GM12872 (cell line): ENCODE measurements at regions not wholly inside any gene's neighbourhood (a gene's known extent, or its start where the extent isn't known, plus 50 kb on each side); places are given as distances from the start of the nearest gene placed in this dataset.

Experiments used
- TF ChIP-seq, protein P1 (sequence below): IDR thresholded peaks from 3 replicates; pipeline ENCODE4 v1.5.1; 2011; ENCODE audit warnings: low read depth, mild to moderate bottlenecking, low read length, moderate library complexity; ENCODE audit not compliant: insufficient read depth

- TF ChIP-seq, protein P1, sequence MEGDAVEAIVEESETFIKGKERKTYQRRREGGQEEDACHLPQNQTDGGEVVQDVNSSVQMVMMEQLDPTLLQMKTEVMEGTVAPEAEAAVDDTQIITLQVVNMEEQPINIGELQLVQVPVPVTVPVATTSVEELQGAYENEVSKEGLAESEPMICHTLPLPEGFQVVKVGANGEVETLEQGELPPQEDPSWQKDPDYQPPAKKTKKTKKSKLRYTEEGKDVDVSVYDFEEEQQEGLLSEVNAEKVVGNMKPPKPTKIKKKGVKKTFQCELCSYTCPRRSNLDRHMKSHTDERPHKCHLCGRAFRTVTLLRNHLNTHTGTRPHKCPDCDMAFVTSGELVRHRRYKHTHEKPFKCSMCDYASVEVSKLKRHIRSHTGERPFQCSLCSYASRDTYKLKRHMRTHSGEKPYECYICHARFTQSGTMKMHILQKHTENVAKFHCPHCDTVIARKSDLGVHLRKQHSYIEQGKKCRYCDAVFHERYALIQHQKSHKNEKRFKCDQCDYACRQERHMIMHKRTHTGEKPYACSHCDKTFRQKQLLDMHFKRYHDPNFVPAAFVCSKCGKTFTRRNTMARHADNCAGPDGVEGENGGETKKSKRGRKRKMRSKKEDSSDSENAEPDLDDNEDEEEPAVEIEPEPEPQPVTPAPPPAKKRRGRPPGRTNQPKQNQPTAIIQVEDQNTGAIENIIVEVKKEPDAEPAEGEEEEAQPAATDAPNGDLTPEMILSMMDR, result no peak
Measured at GRCh38 chr17:63162406-63163157, 196.5 kb downstream of the TANC2 start.

- TF ChIP-seq, protein P1, result no peak
Measured at GRCh38 chr17:63163158-63163520, 197.1 kb downstream of the TANC2 start.

DNA sequence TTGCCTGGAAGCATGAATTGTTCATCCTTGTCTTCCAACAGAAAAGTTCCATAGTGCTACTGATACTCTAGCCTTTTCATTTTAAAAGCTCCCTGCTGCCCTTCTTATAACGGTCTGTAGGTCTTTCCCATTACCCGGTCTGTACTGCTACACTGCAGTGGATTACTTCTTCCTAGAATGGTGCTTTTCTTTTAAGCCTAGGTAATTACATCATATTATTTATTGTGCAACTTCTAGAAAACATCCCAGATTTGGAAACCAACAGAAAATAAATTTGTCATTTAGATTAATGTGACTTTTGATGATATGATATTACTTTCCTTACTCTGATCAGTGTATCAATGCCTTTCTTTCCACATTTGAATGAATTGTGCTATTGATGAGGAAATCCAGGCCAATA lies 199.4 kb downstream of the TANC2 start:
- TF ChIP-seq, protein P1, result no peak

- TF ChIP-seq, protein P1, result no peak
Measured at GRCh38 chr17:63170795-63171194, 204.8 kb downstream of the TANC2 start.

GRCh38 chr17:63171428-63172393 lies 205.7 kb downstream of the TANC2 start:
- TF ChIP-seq, protein P1, result no peak

- TF ChIP-seq, protein P1, result no peak
Measured at GRCh38 chr17:63173450-63173849, 207.4 kb downstream of the TANC2 start.

- TF ChIP-seq, protein P1, result no peak
Measured at GRCh38 chr17:63173903-63174302, 207.9 kb downstream of the TANC2 start.
